RWPE1 (cell line): ENCODE measurements at regions not wholly inside any gene's neighbourhood (a gene's known extent, or its start where the extent isn't known, plus 50 kb on each side); places are given as distances from the start of the nearest gene placed in this dataset.

Experiments used
- CTCF ChIA-PET: fragments of 350-600 bp; sonication (Branson Sonifier 250); formaldehyde crosslinking; extraction: SDS; loops from one replicate; lab custom pipeline; 2021; lab: Yijun Ruan, JAX
- POLR2A ChIA-PET: fragments of 400-600 bp; formaldehyde crosslinking; extraction: SDS; loops from one replicate; lab custom pipeline; 2020; ENCODE audit warnings: antibody characterized with exemption; ENCODE audit not compliant: low non-redundant PET; lab: Yijun Ruan, JAX
- DNase-seq: peaks from one replicate; pipeline ENCODE4 v3.0.0; 2012; ENCODE audit warnings: low spot score
- H3K27ac ChIP-seq: fragments of 450-650 bp; 2 replicates; pipeline ENCODE4 v1.5.1; 2017
- CTCF ChIP-seq: fragments of 450-650 bp; conservative IDR thresholded peaks from 2 replicates; pipeline ENCODE4 v1.5.1; 2017; ENCODE audit warnings: low read depth, mild to moderate bottlenecking

GRCh38 chr10:6875269-6875865 lies 295.3 kb upstream of the PRKCQ start:
- CTCF ChIA-PET, result no interaction called here
- no peak for TF ChIP-seq CTCF
- POLR2A ChIA-PET, result no interaction called here
- no peak overlapping the region for H3K27ac ChIP-seq
- DNase-seq, result no peak

- ChIA-PET CTCF (interaction anchor here (0.6 kb wide), 1 partner anchor 57 kb away, joined by 3 read pairs; no protein-coding TSS in a partner anchor), POLR2A (no interaction called here)
- no peak overlapping the region for H3K27ac ChIP-seq
- DNase-seq, result no peak
- no peak for TF ChIP-seq CTCF
Measured at GRCh38 chr10:6871128-6871527, 291.1 kb upstream of the PRKCQ start.

- H3K27ac ChIP-seq, result no peak overlapping the region
- ChIA-PET CTCF (interaction anchor here (0.7 kb wide), 1 partner anchor 15 kb away, joined by 3 read pairs; no protein-coding TSS in a partner anchor), POLR2A (no interaction called here)
- no peak for TF ChIP-seq CTCF
- no peak for DNase-seq
Measured at GRCh38 chr10:6868036-6868725, 288.1 kb upstream of the PRKCQ start.

- ChIA-PET CTCF (no interaction called here), POLR2A (no interaction called here)
Measured at GRCh38 chr10:6866757-6867156, 286.7 kb upstream of the PRKCQ start.

DNA sequence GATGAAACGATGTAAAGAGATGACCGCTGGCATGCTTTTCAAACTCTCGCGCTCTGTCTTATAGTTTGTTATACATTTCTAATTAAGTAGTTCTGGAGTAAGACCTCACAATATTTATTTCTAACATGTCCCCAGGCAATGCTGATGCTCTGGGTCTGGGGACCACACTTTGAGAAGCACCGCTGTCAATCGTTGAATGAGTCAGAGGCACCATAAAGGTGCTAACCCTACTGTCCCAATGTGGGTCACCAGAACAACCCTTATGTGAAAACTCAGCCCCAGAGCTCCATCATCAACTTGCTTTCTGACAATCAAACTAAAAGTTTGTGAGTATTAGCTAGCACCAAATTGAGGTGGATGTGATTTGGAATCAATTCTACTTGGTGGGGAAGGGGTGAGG lies 284.1 kb upstream of the PRKCQ start:
- H3K27ac ChIP-seq, result no peak overlapping the region
- CTCF ChIA-PET, result no interaction called here
- POLR2A ChIA-PET, result no interaction called here

More at GRCh38 chr10:6866757-6867156, 286.7 kb upstream of the PRKCQ start:
- TF ChIP-seq CTCF, result no peak
- H3K27ac ChIP-seq, result no peak overlapping the region
- no peak for DNase-seq

DNA sequence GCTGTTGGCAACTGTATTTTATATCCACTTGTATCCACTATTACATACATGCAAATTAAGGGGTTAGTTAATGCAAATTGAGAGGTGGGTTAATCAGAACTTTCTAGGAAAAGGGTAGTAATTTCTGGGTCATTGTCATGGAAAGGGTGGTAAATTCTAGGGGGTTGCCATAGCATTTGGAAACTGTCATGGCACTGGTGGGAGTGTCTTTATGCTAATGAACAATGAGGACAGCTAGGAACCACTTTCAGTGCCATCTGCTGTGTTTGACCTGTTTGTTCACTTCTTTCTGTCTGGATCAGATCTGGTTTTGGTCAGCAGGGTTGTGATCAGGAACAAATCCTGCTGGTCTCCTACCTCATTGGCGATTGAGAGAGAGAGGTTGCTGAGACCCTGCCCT lies 283.3 kb upstream of the PRKCQ start:
- CTCF ChIA-PET, result no interaction called here

More for the DNA sequence above, 284.1 kb upstream of the PRKCQ start:
- no peak for TF ChIP-seq CTCF
- no peak for DNase-seq

More for the DNA sequence above, 283.3 kb upstream of the PRKCQ start:
- POLR2A ChIA-PET, result no interaction called here
- TF ChIP-seq CTCF, result no peak
- H3K27ac ChIP-seq, result no peak overlapping the region
- DNase-seq, result no peak
